NCI-H345 treated with DMSO at 0.1 percent for 48 hours (cell line): ENCODE measurements at regions not wholly inside any gene's neighbourhood (a gene's known extent, or its start where the extent isn't known, plus 50 kb on each side); places are given as distances from the start of the nearest gene placed in this dataset.
"Not testable (repeated sequence)": the region's sequence is repeated elsewhere in the genome, so short reads cannot be mapped to it uniquely, and the experiment has no call there.

Experiments used
- DNase-seq: peaks from one replicate; lab custom pipeline; 2025; ENCODE audit not compliant: unreplicated experiment; lab: John Stamatoyannopoulos, UW

GRCh38 chr7:65453341-65454030, 79.8 kb downstream of the ZNF92 start:
- DNase-seq, result no peak

- DNase-seq, result no peak
Measured at GRCh38 chr7:65454469-65454868, 80.8 kb downstream of the ZNF92 start.

DNA sequence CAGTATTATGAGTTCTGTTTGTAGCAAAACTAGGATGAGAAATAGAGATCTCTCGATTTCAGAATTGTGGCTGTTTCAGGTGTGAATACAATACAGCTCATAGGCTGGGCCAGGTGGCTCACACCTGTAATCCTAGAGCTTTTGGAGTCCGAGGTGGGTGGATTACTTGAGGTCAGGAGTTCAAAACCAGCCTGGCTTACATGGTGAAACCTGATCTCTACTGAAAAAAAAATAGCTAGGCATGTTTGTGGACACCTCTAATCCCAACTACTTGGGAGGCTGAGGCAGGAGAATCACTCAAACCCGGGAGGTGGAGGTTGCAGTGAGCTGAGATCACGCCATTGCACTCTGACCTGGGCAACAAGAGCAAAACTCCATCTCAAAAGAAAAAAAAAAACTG, 81.4 kb downstream of the ZNF92 start:
- not testable (repeated sequence) for DNase-seq

GRCh38 chr7:65457705-65458104, 84.0 kb downstream of the ZNF92 start:
- DNase-seq, result no peak

DNA sequence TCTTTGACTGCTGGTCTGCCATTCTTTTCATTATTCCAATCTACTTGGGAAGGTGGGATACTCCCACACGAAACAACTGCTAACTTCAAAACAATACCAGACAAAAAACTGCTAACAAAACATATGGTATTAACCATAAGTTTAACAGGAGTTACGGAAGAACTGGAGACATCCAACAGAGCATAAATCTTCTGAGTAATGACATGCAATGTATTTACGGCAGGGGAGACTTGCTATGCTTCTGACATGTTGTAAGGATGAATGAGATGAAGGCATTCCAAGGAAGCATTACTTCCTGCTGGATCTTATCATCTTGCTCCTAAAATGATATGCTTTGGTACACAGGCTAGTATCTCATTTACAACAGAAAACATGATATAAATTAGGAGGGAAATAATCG, 85.8 kb downstream of the ZNF92 start:
- no peak for DNase-seq

DNA sequence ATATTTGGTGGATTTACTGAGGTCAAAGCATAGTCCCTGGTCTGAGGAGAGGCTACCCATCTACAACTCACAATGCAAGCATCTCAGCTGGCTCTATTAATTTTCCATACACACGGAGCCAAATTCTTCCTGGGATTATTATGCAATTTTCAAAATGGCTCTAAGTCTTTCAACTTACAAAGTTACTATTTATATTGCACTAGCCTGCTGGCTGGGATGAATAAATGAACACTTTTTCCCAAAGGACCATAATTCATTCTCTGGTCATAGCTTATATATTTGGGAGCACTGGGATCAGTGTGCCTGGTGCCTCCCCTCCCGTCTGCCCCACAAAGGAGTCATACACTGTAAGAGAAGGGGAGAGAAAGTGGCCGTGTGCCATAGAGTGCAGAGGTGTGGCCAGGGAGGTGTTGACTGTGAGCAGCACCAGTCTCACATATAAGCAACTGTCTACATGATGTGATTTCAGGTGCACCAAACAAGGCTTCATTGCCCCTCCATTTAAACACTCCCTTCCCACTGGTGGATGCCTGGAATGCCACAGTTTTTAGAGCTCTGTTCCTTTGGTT, 88.6 kb downstream of the ZNF92 start:
- DNase-seq, result no peak

- DNase-seq, result no peak
Measured at GRCh38 chr7:65463184-65463583, 89.5 kb downstream of the ZNF92 start.

GRCh38 chr7:65469919-65470558, 96.4 kb downstream of the ZNF92 start:
- DNase-seq, result not testable (repeated sequence)

DNA sequence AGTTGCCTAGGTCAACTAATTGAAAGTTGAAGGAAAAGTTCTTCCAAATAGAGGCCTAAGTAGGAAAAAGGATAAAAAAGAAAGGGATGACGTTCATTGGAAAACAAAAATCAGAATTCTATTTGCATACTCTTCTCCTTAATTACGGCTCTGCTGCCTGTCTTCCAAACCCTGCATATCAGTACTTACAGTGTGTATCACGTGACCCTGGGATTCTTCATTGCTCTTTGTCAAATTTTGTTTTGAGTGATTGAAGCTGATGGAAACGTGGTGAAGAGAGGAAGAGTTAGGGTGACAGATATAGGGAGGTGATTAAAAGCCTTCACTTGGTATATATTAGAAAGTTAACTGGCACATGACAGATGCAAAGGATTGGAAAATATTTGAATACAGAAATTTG, 97.9 kb downstream of the ZNF92 start:
- DNase-seq, result no peak

DNA sequence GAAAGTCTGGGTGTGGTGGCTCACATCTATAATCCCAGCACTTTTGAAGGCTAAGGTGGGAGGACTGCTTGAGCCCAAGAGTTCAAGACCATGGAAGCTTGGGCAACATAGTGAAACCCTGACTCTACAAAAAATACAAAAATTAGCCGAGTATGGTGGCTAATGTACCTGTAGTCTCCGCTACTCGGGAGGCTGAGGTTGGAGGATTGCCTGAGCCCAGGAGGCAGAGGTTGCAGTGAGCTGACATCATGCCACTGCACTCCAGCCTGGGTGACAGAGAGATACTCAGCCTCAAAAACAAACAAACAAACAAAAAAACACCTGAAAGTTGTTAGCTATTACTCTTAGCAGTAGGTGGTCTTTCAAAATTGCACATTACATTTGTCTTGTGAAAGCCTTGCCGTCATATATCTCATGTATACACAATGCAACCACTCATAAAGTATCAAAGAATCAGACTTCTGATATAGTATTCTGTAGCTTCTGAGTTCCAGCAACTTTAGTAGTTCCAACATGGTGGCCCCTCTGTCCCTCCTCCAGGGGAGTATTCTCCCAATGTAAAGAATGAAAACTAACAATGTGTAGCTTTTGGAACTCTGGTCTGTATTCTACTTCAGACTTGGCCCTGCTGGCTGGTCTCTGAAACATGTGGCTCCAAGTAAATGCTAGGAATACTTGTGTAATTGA, 101.5 kb downstream of the ZNF92 start:
- DNase-seq, result no peak

DNA sequence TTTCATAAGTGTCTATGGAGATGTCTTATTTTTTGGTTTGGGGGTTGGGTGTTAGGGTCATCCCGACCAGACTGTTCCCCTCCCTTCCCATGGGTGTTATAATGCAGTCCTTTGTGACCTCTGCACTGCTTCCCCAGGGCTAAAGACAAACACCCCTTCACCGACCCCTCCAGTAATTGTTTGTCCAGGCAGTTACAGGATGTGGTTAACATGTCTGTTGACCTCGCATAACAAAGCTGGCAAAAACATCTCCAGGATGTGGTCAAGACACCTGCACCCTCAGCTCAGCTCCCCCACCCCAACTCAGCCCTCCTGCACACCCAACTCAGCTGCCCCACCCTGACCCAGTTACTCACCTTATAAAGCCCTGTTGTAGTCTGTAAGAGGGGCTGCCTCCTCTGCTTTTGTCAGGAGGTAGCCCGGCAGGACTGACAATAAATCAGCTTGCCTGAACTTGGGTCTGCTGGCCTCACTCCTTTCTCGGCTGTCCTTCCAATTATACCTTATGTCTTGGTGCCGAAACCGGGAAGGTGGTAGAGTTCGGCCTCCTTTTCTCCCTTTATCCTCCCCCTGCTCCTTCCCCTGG, 102.2 kb downstream of the ZNF92 start:
- DNase-seq, result no peak

DNA sequence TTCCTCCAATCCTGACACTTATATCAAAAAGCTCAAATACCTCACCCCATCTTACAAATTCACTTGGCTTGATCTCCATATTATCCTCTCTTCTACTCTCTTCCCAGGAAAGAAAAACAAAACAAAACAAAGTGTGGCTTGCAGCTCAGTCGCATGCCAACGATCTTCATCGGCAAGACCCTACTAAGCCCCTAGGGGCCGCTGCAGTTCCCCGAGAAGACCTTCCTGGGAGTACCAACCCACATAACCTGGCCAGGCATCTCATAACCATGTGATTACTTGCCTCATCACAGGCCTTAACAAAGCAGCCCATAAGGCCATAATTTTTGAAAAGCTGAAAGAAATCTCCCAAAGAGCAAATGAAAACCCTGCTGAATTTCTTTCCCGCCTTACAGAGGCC, 103.7 kb downstream of the ZNF92 start:
- DNase-seq, result no peak

GRCh38 chr7:65489260-65489767, 115.7 kb downstream of the ZNF92 start:
- DNase-seq, result no peak

DNA sequence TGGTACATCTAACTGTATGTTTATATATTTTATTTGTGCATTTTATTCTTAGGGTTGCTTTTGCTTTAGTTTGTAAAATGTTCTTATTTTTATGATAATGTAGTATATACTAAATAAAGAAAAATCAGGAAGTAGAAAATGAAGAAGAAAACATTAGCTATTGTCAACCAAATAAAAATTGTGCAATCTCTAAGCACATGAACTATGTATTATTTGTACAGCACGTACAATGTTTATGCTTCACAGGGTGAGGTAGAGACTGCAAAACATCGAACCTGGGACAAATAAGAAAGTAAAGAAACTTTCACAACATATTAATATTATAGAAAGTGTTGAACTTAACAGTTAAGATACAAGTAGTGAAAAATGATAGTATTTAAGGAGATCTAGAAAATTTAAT, 123.0 kb downstream of the ZNF92 start:
- not testable (repeated sequence) for DNase-seq

DNA sequence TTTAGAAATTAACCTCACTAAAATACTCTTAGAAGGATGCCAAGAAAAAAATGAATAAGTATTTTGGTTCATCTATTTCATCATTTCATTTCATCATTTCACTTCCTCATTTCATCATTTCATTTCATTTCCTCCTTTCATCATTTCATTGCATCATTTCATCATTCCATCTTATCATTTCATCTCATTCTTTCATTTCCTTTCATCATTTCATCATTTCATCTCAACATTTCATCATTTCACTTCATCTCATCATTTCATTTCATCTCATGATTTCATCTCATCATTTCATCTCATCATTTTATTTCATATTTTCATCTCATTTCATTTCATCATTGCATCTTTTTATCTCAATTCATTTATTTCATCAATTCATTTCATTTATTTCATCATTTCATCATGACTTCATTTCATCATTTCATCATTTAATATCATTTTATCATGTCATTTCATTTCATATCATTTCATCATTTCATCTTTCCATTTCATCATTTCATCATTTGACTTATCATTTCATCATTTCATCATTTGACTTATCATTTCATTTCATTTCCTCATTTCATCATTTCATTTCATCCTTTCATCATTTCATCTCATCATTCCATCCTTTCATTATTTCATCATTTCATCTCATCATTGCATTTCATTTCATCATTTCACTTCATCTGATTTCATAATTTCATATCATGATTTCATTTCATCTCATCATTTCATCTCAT, 129.9 kb downstream of the ZNF92 start:
- no peak for DNase-seq

DNA sequence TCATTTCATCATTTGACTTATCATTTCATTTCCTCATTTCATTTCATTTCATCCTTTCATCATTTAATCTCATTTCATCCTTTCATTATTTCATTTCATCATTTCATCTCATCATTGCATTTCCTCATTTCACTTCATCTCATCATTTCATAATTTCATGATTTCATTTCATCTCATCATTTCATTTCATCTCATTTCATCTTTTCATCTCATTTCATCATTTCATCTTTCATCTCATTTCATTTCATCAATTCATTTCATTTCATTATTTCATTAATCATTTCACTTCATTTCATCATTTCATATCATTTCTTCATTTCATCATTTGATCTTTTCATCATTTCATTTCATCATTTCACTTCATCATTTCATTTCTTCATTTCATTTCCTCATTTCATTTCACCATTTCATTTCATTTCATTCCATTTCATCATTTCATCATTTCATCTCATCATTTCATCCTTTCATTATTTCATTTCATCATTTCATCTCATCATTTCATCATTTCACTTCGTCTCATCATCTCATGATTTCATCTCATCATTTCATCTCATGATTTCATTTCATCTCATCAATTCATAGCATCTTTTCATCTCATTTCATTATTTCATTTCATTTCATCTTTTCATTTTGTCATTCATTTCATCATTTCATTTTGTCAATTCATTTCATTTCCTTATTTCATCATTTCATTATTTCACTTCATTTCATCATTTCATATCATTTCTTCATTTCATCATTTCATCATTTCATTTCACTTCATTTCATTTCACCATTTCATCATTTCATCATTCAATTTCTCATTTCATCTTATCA, 131.1 kb downstream of the ZNF92 start:
- DNase-seq, result not testable (repeated sequence)

DNA sequence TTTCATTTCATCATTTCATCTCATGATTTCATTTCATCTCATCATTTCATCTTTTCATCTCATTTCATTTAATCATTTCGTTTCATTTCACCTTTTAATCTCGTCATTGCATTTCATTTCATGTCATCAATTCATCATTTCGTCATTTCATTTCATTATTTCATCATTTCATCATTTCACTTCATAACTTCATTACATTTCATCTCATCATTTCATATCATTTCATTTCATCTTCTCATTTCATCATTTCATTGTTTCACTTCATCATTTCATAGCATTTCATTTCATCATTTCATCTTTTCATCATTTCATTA, 131.6 kb downstream of the ZNF92 start:
- not testable (repeated sequence) for DNase-seq

DNA sequence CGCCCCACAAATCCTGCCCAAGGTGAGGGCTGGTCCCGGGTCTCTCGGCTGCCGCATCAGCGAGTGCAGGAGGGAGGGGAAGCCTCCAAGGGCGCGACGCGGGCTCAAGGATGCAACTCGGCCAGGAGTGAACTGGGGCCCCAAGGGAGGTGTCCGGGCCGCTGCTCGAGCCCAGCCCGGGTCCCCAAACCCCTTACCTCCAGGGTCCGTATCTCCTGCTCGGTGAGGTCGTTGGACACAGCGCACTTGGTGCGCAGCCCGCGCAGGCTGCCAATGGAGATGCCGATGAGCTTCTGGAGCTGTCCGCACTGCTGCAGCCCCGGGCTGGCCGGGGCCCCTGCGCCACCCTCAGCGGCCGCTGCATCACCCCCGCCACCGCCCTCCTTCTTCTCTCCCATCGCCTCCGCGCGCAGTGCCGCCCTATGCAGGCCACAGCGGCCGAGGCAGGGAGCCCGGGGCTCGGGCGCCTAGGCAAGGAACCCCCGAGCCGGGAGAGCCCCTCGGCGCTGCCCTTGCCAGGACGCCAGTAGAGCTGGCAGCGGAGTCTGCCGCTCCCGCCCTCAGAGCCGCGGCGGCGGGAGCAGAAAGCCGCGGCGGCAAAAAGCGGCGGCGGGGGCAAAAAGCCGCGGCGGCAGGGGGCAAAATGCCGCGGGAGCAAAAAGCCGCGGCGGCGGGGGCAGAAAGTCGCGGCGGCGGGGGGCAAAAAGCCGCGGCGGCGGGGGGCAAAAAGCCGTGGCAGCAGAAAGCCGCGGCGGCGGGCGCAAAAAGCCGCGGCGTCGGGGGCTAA, 135.1 kb downstream of the ZNF92 start:
- DNase-seq, result not testable (repeated sequence)
